Fibroblast of villous mesenchyme (primary cell): ENCODE measurements at regions not wholly inside any gene's neighbourhood (a gene's known extent, or its start where the extent isn't known, plus 50 kb on each side); places are given as distances from the start of the nearest gene placed in this dataset.
"Not testable (repeated sequence)": the region's sequence is repeated elsewhere in the genome, so short reads cannot be mapped to it uniquely, and the experiment has no call there.

ENCODE experiments used
- DNase-seq: peaks from one replicate; pipeline ENCODE4 v3.0.0-alpha.2; 2010; ENCODE audit warnings: low read depth
- H3K4me3 ChIP-seq: 2 replicates; pipeline ENCODE4 v1.5.1; 2011; ENCODE audit warnings: low read depth, mild to moderate bottlenecking, low read length
- CTCF ChIP-seq: IDR thresholded peaks from 2 replicates; pipeline ENCODE4 v1.5.1; 2012; ENCODE audit warnings: low read depth, mild to moderate bottlenecking, low read length; ENCODE audit not compliant: insufficient read depth

- TF ChIP-seq CTCF, result no peak
- DNase-seq, result no peak
- no peak overlapping the region for H3K4me3 ChIP-seq
Observed at GRCh38 chr5:99553211-99553810, 624.5 kb upstream of the CHD1 start.

- no peak for DNase-seq
- no peak for TF ChIP-seq CTCF
- no peak overlapping the region for H3K4me3 ChIP-seq
Observed at GRCh38 chr5:99544356-99544755, 615.5 kb upstream of the CHD1 start.

DNA sequence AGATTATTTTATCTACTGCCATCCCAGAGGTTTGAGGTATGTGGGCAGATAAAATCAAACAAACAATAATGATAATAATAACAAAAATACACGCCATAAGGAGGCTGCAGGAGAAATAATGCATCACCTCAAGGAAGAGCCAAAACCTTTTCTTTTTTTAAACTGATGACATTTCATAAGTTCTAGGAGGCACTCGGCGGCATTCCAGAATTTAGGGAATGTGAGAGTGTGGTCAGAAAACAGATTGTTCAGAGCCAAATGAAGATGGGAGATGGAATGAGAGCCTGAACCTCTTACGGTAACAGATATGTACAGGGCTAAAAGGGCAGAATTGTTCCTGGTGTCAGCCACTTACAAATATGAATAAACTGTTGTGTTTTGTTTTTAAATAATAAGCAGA is 615.0 kb upstream of the CHD1 start:
- TF ChIP-seq CTCF, result no peak
- no peak overlapping the region for H3K4me3 ChIP-seq
- DNase-seq, result peak; percentile 2

DNA sequence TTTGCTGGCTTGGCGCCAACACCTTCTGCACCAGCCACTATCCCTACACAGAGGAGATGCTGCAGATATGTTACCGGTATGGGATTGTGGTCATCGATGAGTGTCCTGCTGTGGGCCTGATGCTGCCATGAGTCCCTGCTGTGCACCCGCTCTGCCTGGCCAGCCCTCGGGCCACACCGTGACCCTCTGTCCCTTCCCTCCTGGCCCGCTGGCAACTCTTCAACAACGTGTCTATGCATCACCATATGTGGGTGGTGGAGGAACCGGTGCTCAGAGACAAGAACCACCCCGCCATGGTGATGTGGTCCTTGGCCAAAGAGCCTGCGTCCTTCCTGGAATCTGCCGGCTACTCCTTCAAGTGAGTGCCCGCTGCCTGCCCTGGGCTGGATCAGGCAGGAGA is 605.4 kb upstream of the CHD1 start:
- DNase-seq, H3K4me3 ChIP-seq: not testable (repeated sequence)

- H3K4me3 ChIP-seq, DNase-seq: not testable (repeated sequence)
Observed at GRCh38 chr5:99521666-99522065, 592.9 kb upstream of the CHD1 start.

GRCh38 chr5:99515864-99516490 is 587.2 kb upstream of the CHD1 start:
- not testable (repeated sequence) for H3K4me3 ChIP-seq, DNase-seq

DNA sequence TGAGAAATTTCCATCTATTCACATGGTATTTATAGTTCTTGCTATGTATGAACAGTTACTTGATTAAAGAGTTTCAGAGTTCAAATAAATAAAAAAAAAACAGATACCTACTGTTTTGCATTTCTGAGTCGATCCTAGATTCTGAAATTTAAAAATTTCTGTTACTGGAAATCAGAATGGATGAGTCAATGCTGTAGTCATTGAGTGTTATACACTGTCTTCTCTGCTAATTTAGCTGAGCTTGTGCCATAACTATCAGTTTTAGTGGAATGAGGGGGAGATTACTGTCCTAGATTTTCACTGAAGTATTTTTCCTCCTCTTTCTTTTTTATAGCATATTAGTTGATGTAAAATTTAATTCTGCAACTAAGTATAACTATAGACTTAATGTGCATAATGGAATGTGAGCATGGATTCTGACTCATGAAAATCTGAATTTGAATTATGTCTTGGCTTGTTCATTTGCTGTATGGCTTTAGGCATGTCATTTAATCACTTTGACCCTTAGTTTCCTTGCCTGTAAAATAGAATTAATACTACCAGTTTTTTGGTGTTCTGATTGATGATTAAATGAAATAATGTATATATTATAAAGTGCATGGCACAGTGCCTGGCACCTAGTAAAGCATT is 581.5 kb upstream of the CHD1 start:
- DNase-seq, result not testable (repeated sequence)

GRCh38 chr5:99509064-99509463 is 580.3 kb upstream of the CHD1 start:
- DNase-seq, H3K4me3 ChIP-seq: not testable (repeated sequence)

More for the DNA sequence above, 581.5 kb upstream of the CHD1 start:
- not testable (repeated sequence) for H3K4me3 ChIP-seq

DNA sequence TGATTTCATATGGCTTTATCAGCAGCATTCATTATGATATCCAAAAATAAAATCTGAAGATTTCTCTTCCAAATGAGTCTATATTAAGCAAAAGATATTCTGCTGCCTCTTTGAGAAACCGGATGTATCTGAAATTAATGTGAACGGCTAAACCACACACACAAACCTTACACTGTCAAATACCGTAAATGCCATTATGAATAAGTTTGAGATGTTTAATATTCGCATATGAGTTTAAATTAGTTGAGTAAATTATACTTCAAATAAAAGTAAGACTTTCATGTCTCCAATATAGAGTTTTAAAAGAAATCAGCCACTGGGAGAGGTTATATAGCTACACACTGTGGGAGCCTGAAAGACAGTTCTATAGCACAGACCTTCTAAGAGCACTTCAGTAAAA is 566.6 kb upstream of the CHD1 start:
- H3K4me3 ChIP-seq, DNase-seq: not testable (repeated sequence)

GRCh38 chr5:99478450-99478849 is 549.6 kb upstream of the CHD1 start:
- not testable (repeated sequence) for H3K4me3 ChIP-seq, DNase-seq

GRCh38 chr5:99473328-99473727 is 544.5 kb upstream of the CHD1 start:
- not testable (repeated sequence) for DNase-seq, H3K4me3 ChIP-seq

DNA sequence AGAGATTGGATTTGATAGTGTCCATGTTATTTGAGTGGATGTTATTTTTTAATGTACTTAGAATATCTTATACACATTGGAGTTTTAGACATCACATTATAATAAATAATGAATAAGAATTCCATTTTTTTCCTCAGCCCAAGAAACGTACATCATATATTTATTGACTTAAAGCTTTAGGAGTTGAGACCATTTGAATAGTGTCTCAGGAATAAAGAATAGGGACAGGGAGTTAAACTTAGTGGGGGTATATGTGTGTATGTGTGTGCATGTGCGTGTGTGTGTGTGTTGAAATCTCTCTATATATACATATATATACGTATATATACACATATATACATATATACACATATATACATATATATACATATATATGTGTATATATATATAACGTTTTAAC is 542.9 kb upstream of the CHD1 start:
- H3K4me3 ChIP-seq, DNase-seq: not testable (repeated sequence)

DNA sequence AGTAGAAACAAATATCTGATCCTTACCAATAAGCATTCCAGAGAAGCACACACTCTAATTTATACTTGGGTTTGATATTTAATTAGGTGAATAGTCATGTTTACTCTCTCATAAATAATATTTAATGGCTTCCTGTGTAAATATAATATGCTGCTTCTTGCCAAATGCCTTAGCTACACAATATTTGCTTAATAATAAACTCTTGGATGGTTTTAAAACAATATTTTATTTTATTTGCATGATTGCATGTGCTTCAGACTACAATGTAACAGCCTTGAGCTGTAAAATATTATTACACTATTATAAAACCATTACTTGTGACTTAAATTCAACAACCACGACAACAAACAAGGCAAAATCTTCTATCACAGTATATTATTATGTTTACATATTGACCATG is 542.4 kb upstream of the CHD1 start:
- H3K4me3 ChIP-seq, DNase-seq: not testable (repeated sequence)

GRCh38 chr5:99470636-99471035 is 541.8 kb upstream of the CHD1 start:
- not testable (repeated sequence) for H3K4me3 ChIP-seq, DNase-seq
